NCI-H1105 (cell line): ENCODE measurements at regions not wholly inside any gene's neighbourhood (a gene's known extent, or its start where the extent isn't known, plus 50 kb on each side); places are given as distances from the start of the nearest gene placed in this dataset.
"Not testable (repeated sequence)": the region's sequence is repeated elsewhere in the genome, so short reads cannot be mapped to it uniquely, and the experiment has no call there.

Experiments
- DNase-seq: peaks from one replicate; lab custom pipeline; 2025; lab: John Stamatoyannopoulos, UW

DNA sequence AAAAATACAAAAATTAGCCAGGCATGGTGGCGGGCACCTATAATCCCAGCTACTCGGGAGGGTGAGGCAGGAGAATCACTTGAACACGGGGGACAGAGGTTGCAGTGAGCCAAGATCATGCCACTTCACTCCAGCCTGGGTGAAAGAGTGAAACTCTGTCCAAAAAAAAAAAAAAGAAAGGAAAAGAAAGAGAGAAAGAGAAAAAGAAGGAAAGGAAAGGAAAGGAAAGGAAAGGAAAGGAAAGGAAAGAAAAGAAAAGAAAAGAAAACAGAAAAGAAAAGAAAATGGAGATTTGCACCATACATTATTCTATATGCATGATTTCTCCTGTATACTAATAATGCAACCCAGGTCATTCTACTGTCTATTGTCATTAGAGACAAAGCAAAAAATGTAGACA, 421.5 kb downstream of the PCDH19 start:
- not testable (repeated sequence) for DNase-seq

DNA sequence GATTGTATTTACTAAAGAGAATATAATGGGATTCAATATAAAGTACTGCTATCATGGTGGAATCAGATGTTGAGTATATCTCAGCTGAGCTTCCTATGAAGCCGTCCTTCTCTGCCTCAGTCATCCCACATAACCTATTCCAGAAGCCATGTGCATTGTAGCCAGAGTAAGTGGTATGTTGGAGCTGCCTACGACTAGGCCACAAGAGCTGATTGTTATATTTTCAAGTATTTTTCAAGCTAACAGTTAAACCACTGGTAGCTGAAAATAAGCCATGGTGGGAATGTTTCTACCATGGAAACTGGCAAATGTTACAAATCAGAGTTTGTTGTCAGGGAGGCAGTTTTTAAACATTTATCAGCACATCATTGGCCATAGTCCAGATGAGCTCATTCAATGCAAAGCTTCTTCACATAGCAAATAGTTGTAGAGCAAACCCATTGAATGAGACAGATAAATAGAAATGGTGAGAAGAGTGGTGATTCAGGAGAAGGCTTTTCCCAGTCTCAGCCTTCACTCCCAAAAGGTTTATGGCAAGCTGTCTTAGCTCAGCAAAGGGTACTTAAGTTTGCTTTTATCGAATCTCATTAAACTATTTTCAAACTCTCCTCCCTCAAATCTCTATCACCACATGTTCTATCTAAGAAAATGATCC, 436.4 kb downstream of the PCDH19 start:
- DNase-seq, result no peak

DNA sequence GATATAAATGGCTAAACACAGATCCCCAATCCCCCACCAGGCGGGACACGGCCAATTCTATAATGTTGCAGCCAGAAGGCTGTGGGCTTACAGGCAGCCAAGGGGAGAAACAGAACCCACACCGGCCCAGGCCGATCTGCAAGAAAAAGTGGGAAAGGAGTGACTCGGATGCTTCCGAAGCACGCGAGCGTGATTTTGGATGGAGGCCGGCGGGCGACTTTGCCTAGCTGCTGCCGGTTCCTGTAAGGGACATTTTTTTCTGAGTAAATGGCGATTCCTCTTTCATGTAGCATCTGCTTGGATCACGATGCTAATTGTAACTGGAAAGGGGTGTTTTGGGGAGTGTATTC, 470.2 kb downstream of the PCDH19 start:
- DNase-seq, result no peak

DNA sequence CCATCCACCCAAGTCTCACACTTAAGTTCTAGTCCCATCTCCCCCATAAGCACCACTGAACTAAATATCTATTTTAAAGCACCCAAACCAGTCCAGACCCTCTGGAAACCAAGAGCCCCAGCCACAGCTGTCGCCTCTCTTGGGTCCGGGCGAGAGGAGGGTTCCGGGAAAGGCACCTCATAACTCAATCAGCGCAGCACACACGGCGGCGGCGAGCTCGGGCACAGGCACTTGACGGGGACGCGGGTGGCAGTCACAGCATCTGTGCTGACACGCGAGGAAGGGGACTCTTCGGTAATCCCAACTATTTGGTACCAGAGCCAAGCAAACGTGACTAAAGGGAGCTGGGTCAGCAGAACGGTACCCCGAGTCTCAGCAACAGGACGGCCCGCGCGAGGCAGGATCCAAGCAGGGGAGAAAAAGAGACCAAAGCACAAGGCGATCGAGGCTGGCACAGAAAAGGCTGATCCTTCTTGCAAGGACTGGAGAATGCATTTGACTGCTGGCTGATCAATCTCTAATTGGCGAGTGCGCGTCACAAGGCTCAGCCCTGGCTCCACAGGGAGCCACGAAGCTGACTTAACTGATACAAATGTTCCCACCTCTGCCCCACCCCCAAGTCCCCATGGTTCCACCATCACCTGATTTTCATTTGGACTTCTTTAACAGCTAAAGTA, 470.7 kb downstream of the PCDH19 start:
- not testable (repeated sequence) for DNase-seq

DNA sequence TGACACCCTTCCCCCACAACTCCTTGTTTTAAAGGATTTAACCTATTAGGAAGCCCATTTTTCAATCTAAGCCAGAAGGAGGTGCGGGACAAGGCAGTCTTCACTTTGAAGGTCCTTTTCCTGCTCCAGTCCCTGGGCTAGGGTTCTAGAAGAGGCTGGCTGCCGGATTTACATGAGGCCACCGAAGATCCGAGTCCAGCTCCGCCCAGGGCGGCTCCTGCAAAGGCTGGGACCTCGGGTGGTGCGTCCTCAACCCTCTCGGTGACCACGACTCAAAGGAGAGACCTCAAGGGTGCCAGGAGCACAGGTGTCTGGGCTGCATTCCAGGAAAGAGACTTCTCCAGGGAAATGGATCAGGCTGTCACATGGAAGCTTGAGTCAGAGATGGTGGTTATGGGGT, 471.6 kb downstream of the PCDH19 start:
- no peak for DNase-seq

DNA sequence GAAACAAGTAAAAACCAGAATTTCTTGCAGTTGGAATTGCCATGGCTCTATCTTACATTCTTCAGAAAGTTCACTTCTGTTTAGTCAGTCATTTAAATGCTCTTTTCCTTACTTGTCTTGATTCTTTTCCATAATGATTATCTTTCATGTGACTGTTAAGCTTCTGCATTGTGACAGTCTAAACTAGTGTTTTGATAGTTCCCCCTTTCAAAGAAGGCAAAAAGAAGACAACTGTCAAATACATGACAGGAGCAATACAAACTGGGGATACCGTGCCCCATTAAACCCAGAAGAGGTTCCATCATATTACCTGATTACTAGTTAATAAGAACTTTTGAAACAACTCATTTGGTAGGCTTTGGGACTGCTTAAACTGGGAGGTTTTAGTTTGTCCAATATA, 476.2 kb downstream of the PCDH19 start:
- DNase-seq, result no peak

DNA sequence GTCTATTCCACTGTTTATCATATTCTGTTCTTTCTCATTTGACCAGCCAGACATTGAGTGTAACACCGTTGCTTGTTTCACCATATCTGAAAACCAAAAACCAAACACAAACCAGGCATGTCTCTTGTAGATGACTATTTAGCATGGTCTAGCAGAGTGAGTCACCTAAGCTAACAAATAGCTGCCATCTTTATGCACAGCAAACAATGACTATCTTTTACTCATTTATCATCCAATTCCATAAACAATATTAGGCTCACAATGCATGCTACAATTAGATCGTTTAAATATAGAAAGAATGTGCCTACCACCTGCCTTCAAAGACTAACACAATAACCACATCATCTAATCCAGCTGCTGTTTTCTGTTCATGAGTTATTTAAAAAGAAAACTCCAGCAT, 495.4 kb downstream of the PCDH19 start:
- peak; percentile 2 for DNase-seq

DNA sequence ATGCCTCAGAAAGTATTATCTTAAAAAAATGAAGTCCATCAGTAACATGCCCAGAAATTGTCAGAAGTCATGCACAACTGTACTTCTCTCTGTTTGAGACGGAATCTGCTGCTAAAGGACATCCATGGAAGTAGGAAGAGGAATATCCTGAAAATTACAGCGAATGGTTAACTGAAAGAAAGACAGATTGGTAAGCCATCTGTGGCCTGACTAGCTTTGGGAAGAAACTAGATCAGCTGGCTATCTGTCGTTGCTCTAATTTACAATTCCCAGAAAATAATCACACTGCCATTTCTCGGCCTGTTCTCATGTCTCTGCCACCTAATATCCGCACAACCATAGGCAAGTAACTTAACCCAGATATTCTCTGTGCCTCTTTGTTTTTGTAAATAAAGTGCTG, 496.5 kb downstream of the PCDH19 start:
- DNase-seq, result no peak

DNA sequence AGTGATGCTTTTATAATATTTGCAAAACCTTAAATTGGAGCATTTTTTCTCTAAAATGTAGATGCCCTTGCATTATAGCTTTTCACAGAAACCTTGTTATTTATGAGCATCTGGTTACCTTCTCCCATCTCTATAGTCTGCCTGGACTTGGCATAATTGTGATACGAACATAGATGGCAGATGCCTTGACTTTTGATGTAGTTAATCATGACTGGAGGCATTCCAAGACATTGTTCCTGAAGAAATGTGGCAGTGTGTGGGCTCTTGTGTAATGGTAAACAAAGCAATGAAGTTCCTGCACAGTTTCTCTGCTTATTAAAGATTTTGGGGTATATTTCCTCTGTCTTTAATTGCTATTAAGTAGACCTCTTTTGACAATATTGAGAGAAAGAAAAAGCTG, 500.1 kb downstream of the PCDH19 start:
- DNase-seq, result no peak

DNA sequence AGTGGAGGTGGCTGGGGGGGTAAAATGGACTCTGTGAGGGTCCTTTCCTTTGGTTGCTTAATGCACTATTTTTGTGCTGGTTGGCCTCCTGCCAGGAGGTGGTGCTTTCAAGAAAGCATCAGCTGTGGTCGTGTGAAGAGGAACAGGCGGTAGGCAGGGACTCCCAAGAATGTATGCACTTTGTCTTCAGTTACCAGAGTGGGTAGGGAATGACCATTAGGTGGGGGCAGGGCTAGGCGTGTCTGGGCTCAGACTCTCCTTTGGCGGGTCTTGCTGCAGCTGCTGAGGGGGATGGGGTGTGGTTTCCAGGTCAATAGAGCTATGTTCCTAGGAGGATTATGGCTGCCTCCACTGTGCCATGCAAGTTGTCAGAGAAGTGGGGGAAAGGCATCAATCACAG, 509.0 kb downstream of the PCDH19 start:
- DNase-seq, result peak; percentile 0

DNA sequence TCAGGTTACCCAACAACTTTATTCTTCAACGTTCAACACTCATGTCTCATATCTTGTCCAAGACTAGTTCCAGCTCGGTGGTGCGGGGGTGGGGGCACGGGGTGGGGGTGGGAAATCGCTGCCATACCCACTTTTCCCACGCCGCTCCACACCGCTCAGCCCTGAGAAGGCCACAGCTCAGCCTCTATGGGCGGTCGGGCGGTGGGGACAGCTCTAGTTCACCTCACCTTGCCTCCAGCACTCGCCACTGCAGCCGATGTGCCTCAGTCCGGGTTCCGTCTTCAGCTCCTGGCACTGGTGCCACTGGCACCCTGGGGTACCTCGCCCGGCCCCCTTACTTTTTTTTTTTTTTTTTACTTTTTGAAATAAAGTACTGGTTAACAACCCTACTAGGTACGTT, 522.2 kb downstream of the PCDH19 start:
- DNase-seq, result no peak

DNA sequence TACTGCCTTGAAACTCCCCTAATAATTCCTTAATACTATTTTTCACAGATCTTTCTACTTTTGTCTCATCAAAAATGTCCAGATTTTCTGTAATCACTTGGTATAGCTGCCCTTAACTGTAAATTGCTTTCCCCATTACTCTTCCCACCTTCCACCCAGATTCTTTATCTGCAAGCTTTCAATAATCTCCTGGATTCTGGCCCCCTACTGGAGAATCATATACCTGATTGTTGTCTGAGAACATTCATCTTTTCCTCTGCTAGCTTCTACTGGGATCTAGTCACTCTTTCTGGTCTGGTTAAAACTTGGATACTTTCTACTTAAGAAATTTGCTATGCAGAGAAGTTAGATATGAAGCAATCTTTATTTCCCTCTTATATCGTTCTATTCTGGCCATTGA, 552.6 kb downstream of the PCDH19 start:
- DNase-seq, result no peak

DNA sequence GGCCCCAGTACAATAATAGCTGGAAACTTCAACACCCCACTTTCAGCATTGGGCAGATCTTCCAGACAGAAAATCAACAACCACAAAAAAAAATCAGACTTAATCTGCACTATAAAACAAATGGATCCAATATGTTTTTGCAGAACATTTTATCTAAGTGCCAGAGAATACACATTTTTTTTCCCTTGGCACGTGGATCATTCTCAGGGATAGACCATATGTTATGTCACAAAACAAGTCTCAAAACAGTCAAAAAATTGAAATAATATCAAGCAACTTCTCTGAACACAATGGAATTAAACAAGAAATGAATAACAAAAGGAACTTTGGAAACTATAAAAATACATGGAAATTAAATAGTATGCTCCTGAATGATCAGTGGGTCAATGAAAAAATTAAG, 576.3 kb downstream of the PCDH19 start:
- DNase-seq, result no peak

DNA sequence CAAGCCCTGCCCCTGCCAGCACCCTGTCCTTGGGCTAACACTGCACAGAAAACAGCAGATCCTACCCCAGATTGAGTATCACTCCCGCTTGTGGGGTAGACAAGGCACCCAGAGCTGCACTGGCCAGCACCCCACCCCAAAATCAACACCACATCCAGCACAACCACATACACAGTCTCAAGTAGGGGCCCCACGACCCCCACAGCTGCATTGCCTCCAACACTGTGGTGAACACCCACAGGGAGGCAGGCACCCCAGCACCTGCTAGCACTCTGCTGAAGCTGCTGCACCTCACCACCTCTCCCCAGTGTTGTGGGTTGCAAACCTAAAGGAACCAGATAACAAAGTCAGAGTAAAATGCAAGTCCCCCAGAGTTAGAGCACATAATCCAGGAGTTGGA, 589.9 kb downstream of the PCDH19 start:
- DNase-seq, result no peak

DNA sequence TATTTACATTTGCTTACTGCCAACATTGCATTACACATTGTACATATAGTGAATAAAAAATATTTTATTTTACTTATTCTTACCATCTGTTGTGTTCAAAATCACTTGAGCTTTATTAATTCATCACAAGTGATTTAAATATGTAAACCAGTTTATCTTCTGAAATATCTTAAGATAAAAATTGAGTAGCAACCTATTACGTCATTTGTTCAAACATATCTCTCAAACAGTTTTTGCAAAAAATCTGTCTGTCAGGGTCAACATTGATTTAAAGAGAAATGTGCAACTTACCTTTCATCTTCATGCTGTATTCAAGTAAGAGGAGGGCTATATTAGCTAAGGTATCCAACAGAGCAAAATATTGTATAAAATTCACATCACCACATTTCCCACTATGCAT, 610.1 kb downstream of the PCDH19 start:
- DNase-seq, result no peak

DNA sequence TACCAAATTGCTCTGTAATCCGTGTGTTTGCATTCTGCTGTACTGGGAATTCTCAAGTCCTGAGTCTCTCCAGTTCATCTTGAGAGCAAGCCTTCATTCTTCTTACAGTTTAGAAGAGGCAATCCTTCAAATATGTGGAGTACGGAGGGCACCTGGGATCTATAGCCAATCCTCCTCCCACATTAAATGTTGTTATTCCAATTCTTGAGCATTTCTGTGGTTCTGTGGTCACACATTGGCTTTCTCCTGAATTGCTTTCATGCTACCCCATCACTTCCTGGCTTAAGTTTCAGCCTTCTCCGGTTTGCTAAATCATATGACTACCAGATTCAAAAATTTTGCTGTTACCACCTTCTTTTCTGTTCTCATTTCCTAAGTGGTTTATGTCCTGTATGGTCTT, 611.1 kb downstream of the PCDH19 start:
- no peak for DNase-seq

DNA sequence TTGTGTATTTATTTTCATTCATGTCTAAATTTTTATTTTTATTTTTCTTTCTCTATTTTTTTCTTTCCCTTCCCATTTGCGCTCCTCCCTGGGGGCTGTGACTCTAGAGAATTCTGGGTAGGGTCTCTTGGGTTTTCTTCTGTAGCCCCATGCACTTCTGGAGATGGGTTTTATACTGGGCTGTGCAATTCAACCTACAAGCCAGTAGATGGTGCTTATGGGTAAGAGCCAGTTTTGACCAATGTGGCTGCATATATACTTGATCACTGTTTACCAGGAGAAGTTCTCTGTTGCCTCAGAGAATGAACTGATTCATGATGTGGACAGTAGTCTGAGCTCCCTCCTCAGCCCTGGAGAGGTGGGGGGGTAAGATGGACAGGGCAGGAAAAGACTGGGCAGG, 614.6 kb downstream of the PCDH19 start:
- no peak for DNase-seq

DNA sequence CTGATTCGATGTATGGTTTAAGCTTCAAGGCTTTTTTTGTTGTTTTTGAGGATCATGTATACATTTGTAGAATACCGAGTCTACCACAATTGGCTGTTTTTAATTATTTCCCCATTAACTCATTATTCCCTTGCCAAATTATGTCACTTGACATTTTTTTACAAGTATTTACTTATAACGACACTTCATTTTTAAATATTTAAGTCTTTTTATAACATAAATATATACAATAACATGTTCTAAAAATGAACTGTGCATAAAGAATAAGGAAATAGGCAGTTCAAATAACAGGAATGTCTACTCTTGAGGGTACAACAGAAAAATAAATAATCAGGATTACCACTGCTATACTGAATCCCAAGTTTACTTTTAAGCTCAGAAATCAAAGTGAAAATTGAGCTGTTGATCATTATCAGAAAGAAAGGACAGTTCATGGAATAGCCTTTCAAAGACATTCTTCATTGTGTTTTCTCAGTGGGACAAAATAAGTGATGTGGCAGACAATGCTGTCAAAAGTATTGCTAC, 627.5 kb downstream of the PCDH19 start:
- no peak for DNase-seq

DNA sequence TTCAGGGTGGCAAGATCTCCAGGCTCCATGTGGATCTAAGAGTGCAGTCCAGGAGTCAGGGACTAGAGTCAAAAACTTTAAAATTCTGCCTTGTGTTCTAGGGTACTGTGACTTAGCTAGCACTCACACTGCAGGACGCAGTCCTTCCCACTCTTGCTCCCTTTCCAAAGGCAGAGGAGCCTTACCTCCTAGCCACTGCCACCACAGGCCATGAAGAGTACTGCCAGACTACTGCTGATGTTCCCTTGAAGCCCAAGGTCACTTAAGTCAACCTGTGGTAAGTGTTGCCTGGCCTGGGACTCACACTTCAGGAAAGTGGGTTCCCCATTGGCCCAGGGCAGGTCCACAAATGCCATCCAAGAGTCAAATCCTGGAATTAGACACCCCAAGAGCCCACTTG, 632.2 kb downstream of the PCDH19 start:
- DNase-seq, result no peak

DNA sequence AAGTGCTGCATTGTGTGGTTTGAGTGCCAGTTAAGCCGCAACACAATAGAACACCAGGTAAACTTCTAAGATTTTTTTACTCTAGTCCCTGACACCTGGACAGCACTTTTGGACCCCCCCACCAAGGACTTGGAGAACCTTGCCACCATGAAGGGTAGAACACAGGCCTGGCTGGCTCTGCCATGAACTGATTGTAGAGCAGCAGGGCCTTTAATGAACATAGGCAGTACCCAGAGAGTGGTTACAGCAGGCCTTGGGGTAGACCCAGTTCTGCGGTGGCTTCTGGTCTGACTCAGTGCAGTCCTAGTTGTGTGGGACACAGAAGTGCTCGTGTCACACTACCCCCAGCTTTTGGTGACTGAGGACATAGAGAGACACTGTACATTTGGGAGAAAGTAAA, 648.3 kb downstream of the PCDH19 start:
- no peak for DNase-seq

DNA sequence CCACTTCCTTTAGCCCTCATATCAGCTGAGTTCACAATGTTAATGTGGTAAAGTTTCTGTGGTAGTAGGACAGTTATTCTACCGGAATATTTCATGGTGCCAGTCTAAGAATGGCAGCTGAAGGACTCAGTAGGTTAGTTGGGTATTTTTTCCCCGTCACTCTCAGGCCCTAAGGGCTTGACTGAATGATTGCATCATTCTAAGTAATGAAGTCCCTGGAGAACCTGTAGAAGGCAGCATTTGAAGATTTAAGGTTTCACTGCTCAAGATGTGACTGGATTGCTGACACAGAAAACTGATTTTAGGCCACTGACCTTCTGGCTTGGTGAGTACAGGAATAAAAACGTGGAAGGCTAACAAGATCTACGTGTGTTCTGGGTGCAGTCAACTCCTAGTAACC, 657.3 kb downstream of the PCDH19 start:
- no peak for DNase-seq

DNA sequence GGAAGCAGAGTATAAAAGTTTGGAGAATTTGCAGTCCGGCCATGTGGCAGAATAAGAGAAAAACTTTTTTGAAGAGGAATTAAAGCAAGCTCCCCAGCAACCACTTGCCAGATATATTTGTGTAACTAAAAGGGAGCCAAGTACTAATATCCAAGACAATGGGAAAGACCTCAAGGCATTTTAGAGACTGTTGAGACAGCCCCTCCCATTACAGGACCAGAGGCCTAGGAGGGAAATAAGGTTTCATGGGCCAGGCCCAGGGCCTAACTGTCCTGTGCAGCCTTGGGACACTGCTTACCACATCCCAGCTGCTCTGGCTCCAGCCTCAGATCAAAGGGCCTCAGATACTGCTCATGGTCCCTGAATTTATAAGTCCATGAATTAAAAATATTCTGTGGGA, 659.4 kb downstream of the PCDH19 start:
- DNase-seq, result no peak

DNA sequence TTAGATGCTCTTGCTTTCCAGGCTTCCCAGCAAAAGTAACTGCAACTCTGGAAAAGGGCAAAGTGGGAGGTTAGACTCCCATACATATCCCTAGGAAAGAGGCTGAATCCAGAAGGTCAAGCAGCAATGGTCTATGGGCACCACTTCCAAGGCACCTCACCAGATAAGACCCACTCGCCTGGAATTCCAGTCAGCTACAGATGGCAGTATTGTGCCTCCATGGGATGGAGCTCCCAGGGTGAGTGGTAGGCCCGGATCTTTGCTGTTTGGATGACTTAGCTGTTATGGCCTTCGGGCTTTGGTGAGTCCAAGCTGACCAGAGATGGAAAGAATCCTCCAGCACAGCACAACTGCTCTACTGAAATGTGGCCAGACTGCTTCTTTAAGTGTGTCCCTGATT, 688.0 kb downstream of the PCDH19 start:
- no peak for DNase-seq

DNA sequence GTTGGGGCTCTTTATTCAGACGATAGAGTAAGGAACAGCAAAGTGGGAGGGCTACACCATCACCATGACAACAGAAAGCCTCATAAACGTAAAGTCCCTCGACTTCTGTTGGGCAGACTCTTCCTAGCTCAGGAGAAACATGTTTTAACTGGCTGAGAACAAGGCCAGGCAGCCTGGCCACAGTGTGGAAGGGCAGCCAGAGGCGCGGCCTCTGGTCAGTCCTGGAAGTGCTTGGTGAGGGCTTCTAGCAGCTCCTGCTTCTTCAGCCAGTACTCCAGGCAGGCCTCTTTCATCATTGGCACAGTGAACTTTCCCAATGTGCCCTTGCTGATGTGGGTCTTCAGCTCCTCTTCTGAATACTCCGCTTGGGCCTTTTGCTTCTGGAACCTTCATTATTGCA, 690.9 kb downstream of the PCDH19 start:
- no peak for DNase-seq
